Neuronal stem cell (in vitro differentiated cells): ENCODE measurements at regions not wholly inside any gene's neighbourhood (a gene's known extent, or its start where the extent isn't known, plus 50 kb on each side); places are given as distances from the start of the nearest gene placed in this dataset.

Experiments
- DNase-seq: peaks from one replicate; pipeline ENCODE4 v3.0.0-alpha.2; 2013; ENCODE audit warnings: low spot score
- H2AFZ ChIP-seq: one replicate; pipeline ENCODE4 v1.6.1; 2013; ENCODE audit warnings: mild to moderate bottlenecking, low read length, inconsistent platforms
- H2AK5ac ChIP-seq: 2 replicates; pipeline ENCODE4 v1.6.1; 2013; ENCODE audit warnings: low read depth, mild to moderate bottlenecking, inconsistent platforms, low read length, moderate library complexity, mixed read lengths
- H2BK120ac ChIP-seq: 2 replicates; pipeline ENCODE4 v1.6.1; 2013; ENCODE audit warnings: low read depth, mild to moderate bottlenecking, inconsistent platforms, low read length, moderate library complexity, mixed read lengths
- H2BK12ac ChIP-seq: one replicate; pipeline ENCODE4 v1.6.1; 2013; ENCODE audit warnings: low read length, inconsistent platforms
- H2BK15ac ChIP-seq: 2 replicates; pipeline ENCODE4 v1.6.1; 2013; ENCODE audit warnings: mild to moderate bottlenecking, low read length, inconsistent platforms, mixed read lengths
- H2BK5ac ChIP-seq: one replicate; pipeline ENCODE4 v1.6.1; 2013; ENCODE audit warnings: inconsistent platforms, mild to moderate bottlenecking, low read length, moderate library complexity
- H3K14ac ChIP-seq: one replicate; pipeline ENCODE4 v1.6.1; 2013; ENCODE audit warnings: low read length, inconsistent platforms
- H3K18ac ChIP-seq: 2 replicates; pipeline ENCODE4 v1.6.1; 2013; ENCODE audit warnings: low read length, inconsistent platforms
- H3K23ac ChIP-seq: 2 replicates; pipeline ENCODE4 v1.6.1; 2013; ENCODE audit warnings: low read depth, mild to moderate bottlenecking, mixed read lengths, low read length, inconsistent platforms; ENCODE audit not compliant: poor library complexity
- H3K27ac ChIP-seq: replicated peaks from 3 replicates; pipeline ENCODE4 v1.5.1; 2013; ENCODE audit warnings: low read length, inconsistent platforms
- H3K27me3 ChIP-seq, 3 experiments: 2 replicates each; pipeline ENCODE4 v1.6.1; 2013; ENCODE audit warnings: low read length in 3 of 3, mild to moderate bottlenecking in 2 of 3, inconsistent platforms in 1 of 3, low read depth in 1 of 3, mixed read lengths in 1 of 3, moderate library complexity in 1 of 3; ENCODE audit not compliant: control insufficient read depth in 3 of 3, insufficient read depth in 3 of 3
- H3K36me3 ChIP-seq, 2 donors: replicated peaks in 1 of 2; 2 replicates each; pipeline ENCODE4 v1.6.1; 2013; ENCODE audit warnings: low read length in 2 of 2; ENCODE audit not compliant: control insufficient read depth in 2 of 2, insufficient read depth in 2 of 2
- H3K4ac ChIP-seq: 2 replicates; pipeline ENCODE4 v1.6.1; 2013; ENCODE audit warnings: inconsistent platforms, mild to moderate bottlenecking, low read length, moderate library complexity
- H3K4me1 ChIP-seq, 2 donors: 1 replicate in 1 of 2; 2 replicates in 1 of 2; pipeline ENCODE4 v1.6.1; 2013; ENCODE audit warnings: low read length in 2 of 2, low read depth in 1 of 2; ENCODE audit not compliant: control insufficient read depth in 2 of 2, insufficient read depth in 1 of 2
- H3K4me2 ChIP-seq: one replicate; pipeline ENCODE4 v1.6.1; 2013; ENCODE audit warnings: mild to moderate bottlenecking, low read length, inconsistent platforms; ENCODE audit not compliant: insufficient read depth, poor library complexity, severe bottlenecking
- H3K4me3 ChIP-seq, 2 donors: 2 replicates each; pipeline ENCODE4 v1.5.1; 2013; ENCODE audit warnings: low read length in 2 of 2, mild to moderate bottlenecking in 2 of 2, inconsistent platforms in 1 of 2, moderate library complexity in 1 of 2
- H3K79me1 ChIP-seq: one replicate; pipeline ENCODE4 v1.6.1; 2013; ENCODE audit warnings: low read depth, mild to moderate bottlenecking, inconsistent platforms, low read length, moderate library complexity
- H3K9ac ChIP-seq: one replicate; pipeline ENCODE4 v1.6.1; 2013; ENCODE audit warnings: mild to moderate bottlenecking, low read depth, low read length, inconsistent platforms; ENCODE audit not compliant: poor library complexity
- H3K9me3 ChIP-seq, 2 donors: replicated peaks in 1 of 2; 2 replicates each; pipeline versions ENCODE3 to v1.6.1; 2013; ENCODE audit warnings: low read length in 2 of 2, mild to moderate bottlenecking in 2 of 2, inconsistent platforms in 1 of 2, low read depth in 1 of 2, mixed read lengths in 1 of 2, moderate library complexity in 1 of 2; ENCODE audit not compliant: control insufficient read depth in 2 of 2, insufficient read depth in 1 of 2
- H4K8ac ChIP-seq: one replicate; pipeline ENCODE4 v1.6.1; 2013; ENCODE audit warnings: low read depth, mild to moderate bottlenecking, inconsistent platforms, low read length, moderate library complexity
- H4K91ac ChIP-seq: one replicate; pipeline ENCODE4 v1.6.1; 2013; ENCODE audit warnings: low read length, low read depth, mild to moderate bottlenecking, inconsistent platforms; ENCODE audit not compliant: poor library complexity
- WGBS, 2 donors: extraction: QIAGEN DNeasy Blood & Tissue Kit; methylation state at CpG; one replicate each; pipeline ENCODE4 v1.1.7; 2013; ENCODE audit warnings: missing lambda C conversion rate in 2 of 2, mixed read lengths in 1 of 2; ENCODE audit not compliant: insufficient read length in 2 of 2, insufficient replicate concordance in 1 of 2; ENCODE audit errors: extremely low coverage in 2 of 2; 5-methylcytosine and 5-hydroxymethylcytosine counted together

DNA sequence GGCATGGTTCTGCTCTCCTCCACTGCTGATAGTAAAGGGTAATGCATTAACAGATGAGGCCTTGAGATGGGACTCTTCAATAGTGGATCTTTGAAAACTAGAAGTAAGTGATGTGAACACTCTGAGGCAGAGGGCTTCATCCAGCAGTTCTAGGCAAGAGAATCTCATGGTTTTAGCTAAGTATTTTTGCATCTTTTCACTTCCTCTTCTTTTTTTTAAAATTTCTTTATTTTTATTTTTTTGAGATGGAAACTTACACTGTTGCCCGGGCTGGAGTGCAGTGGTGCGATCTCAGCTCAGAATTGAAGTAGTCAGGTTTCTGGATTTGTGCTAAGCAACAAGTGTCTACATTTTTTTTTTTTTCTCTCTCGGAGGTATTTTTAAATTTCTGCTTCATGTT, 101.9 kb downstream of the MTRR start:
- Histone ChIP-seq H3K18ac (no peak overlapping the region), H3K23ac (no peak overlapping the region), H2BK5ac (no peak overlapping the region), H2BK120ac (no peak overlapping the region), H3K4ac (no peak overlapping the region), H3K79me1 (no peaks in the 10 kb centered on the region), H2AFZ (no peak overlapping the region), H4K91ac (no peak overlapping the region), H3K27me3 (peaks cover 0 to 2% (median 0%) of the 10 kb centered on the region in 3 experiments), H4K8ac (no peak overlapping the region), H2AK5ac (no peak overlapping the region), H3K4me2 (no peak overlapping the region), H3K14ac (no peak overlapping the region), H3K36me3 (no peaks in the 10 kb centered on the region), H2BK12ac (no peak overlapping the region), H3K4me1 (no peaks in the 10 kb centered on the region), H3K9me3 (no peaks in the 10 kb centered on the region), H2BK15ac (no peak overlapping the region), H3K4me3 (no peak overlapping the region), H3K27ac (no peak overlapping the region), H3K9ac (no peak overlapping the region)
- no peak for DNase-seq
- no CpG with 5 or more reads among the region's 3 CpGs for WGBS, 2 donors

DNA sequence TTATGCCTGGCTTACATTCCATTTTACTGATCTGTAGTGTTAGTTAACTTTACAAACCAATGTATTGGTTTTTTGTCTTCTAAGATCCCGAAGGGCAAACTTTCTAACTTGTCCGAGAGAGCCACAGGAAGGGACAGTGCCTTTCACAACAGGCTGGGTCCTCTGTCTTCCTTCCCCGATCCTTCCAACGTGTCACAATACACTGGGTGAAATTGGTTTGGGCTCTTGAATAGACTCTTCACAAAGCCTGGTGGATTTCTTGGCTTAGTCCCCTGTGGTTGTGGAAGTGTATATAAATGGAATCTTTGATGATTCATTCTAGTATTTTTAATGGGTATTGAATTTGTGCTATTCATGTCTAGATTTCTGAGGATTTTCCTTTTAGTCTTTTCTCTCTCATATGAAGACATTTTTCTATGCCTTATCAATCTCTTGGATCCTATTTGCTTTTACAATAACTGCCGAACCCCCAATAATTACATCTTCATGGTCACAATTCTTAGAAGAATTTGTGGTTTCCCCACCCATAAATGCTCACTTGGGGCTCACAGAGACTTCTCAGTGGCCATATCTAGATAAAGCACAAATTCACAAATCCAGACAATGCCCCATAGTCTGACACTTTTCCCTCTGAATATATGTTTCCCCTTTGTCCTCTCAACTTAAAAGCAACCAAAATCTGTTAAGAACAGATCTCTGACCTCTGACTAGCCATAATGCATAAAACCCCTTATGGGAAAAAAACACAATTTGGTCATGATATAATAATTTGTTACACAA, 107.7 kb downstream of the MTRR start:
- no peak overlapping the region for H2BK12ac ChIP-seq
- H2AK5ac ChIP-seq, result no peak overlapping the region
- no peak overlapping the region for H3K4me2 ChIP-seq
- H4K8ac ChIP-seq, result no peak overlapping the region
- no peaks in the 10 kb centered on the region for H3K9me3 ChIP-seq
- H2BK5ac ChIP-seq, result no peak overlapping the region
- no peak overlapping the region for H4K91ac ChIP-seq
- no peak overlapping the region for H3K4ac ChIP-seq
- no peak overlapping the region for H2BK120ac ChIP-seq
- H3K4me1 ChIP-seq, result peaks cover 0 to 2% of the 10 kb centered on the region in 2 donors
- H3K18ac ChIP-seq, result no peak overlapping the region
- H3K9ac ChIP-seq, result no peak overlapping the region
- H2BK15ac ChIP-seq, result no peak overlapping the region
- no peak overlapping the region for H2AFZ ChIP-seq
- H3K36me3 ChIP-seq, result no peaks in the 10 kb centered on the region
- no peak for DNase-seq
- H3K27me3 ChIP-seq, result no peaks in the 10 kb centered on the region
- H3K23ac ChIP-seq, result no peak overlapping the region
- no CpG with 5 or more reads among the region's 5 CpGs for WGBS, 2 donors
- H3K14ac ChIP-seq, result no peak overlapping the region
- H3K27ac ChIP-seq, result no peak overlapping the region
- no peak overlapping the region for H3K4me3 ChIP-seq
- no peaks in the 10 kb centered on the region for H3K79me1 ChIP-seq

DNA sequence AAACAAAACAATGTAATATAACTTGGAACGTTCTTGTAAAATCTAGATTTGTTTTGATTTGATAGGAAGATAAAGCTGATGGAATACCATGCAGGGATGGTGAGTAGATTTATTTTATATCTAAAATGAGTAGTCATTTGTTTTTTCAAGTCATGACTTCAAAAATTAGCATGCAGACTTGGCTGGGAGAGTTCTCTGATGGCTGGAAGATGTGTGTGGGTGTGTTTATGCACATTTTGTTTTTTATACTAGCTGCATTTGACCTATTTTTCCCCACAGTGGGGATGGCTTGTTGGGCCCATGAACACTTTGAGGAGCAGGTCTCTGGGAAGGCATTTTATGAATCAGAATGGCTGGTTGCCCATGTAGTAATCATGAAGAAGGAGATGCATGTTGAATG, 109.2 kb downstream of the MTRR start:
- no peak overlapping the region for H3K27ac ChIP-seq
- no peaks in the 10 kb centered on the region for H3K9me3 ChIP-seq
- no peak overlapping the region for H4K91ac ChIP-seq
- no peak overlapping the region for H2BK12ac ChIP-seq
- no peak overlapping the region for H4K8ac ChIP-seq
- H3K36me3 ChIP-seq, result no peaks in the 10 kb centered on the region
- no peaks in the 10 kb centered on the region for H3K79me1 ChIP-seq
- H3K18ac ChIP-seq, result no peak overlapping the region
- no peak overlapping the region for H3K4ac ChIP-seq
- no peak overlapping the region for H2BK5ac ChIP-seq
- no peak overlapping the region for H2BK15ac ChIP-seq
- no CpG with 5 or more reads among the region's 1 CpG for WGBS, 2 donors
- peaks cover 0 to 2% of the 10 kb centered on the region in 2 donors for H3K4me1 ChIP-seq
- H2BK120ac ChIP-seq, result no peak overlapping the region
- no peak overlapping the region for H3K4me2 ChIP-seq
- no peak overlapping the region for H3K4me3 ChIP-seq
- H3K9ac ChIP-seq, result no peak overlapping the region
- no peak overlapping the region for H3K14ac ChIP-seq
- H2AFZ ChIP-seq, result no peak overlapping the region
- H3K27me3 ChIP-seq, result no peaks in the 10 kb centered on the region
- no peak overlapping the region for H3K23ac ChIP-seq
- DNase-seq, result no peak
- no peak overlapping the region for H2AK5ac ChIP-seq

DNA sequence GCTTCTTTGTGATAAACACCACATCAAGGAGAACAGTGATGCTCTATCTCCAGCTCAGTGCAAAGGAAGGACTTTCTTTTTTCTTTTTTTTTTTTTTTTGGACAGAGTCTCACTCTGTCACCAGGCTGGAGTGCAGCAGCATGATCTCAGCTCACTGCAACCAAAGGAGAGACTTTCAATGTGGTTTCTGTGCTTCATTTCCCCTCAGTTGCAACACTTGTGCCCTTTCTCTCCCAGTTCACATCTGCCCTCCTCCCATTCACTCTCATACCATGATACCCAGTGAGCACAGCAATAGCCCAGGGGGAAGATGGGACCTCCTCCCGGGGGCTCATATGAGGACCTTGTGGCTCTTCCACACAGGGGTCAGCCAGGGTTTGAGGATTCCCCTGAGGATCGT, 110.0 kb downstream of the MTRR start:
- Histone ChIP-seq H3K27me3 (no peaks in the 10 kb centered on the region), H3K4me1 (peaks cover 0 to 2% of the 10 kb centered on the region in 2 donors), H3K27ac (no peak overlapping the region), H3K18ac (peak overlapping the region; percentile 83), H3K4me2 (no peak overlapping the region), H2BK5ac (no peak overlapping the region), H2BK12ac (no peak overlapping the region), H4K8ac (no peak overlapping the region), H3K14ac (no peak overlapping the region), H3K23ac (no peak overlapping the region), H3K9me3 (no peaks in the 10 kb centered on the region), H3K4me3 (no peak overlapping the region), H2AFZ (no peak overlapping the region), H4K91ac (no peak overlapping the region), H3K79me1 (no peaks in the 10 kb centered on the region), H2AK5ac (no peak overlapping the region), H2BK120ac (no peak overlapping the region), H3K36me3 (no peaks in the 10 kb centered on the region), H2BK15ac (no peak overlapping the region), H3K4ac (no peak overlapping the region), H3K9ac (no peak overlapping the region)
- no CpG with 5 or more reads among the region's 2 CpGs for WGBS, 2 donors
- DNase-seq, result no peak
